ENCODE measurements at regions not wholly inside any gene's neighbourhood (a gene's known extent, or its start where the extent isn't known, plus 50 kb on each side); places are given as distances from the start of the nearest gene placed in this dataset.

DNA sequence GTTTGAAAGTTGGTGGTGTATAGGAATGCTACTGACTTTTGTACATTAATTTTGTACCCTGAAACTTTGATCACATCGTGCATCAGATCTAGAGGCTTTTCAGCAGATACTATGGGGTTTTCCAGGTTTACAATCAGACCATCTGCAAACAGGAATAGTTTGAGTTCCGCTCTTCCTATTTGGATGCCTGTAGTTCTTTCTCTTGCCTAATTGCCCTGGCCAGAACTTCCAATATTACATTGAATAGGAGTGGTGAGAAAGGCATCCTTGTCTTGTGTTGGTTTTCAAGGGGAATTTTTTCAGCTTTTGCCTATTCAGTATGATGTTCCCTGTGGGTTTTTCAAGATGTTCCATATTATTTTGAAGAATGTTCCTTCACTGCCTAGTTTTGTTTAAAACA lies 633.5 kb downstream of the KCNJ3 start:
- no peak for TF ChIP-seq CTCF (IDR thresholded peaks at IDR 0.05)

DNA sequence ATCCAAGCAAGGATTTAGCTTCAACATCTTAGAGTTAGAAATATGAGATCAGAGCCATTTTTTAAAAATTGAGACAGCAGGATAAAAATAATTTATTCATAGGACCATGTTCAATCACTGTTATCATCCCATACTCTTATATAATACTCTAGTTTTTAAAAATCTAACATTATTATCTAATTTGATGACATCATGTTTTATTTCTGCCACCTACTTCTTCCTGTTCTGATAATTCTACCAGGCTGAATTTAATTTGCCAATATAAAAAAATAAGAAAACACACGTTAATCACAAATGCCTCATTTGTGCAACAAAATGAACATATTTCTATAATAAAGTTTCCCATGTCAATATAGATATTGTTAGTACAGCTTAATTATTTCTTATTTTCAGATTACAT lies 621.7 kb downstream of the KCNJ3 start:
- TF ChIP-seq CTCF (IDR thresholded peaks at IDR 0.05), result no peak

- TF ChIP-seq CTCF (IDR thresholded peaks at IDR 0.05), result no peak
These were observed 620.2 kb downstream of the KCNJ3 start for GRCh38 chr2:155318710-155319109.

DNA sequence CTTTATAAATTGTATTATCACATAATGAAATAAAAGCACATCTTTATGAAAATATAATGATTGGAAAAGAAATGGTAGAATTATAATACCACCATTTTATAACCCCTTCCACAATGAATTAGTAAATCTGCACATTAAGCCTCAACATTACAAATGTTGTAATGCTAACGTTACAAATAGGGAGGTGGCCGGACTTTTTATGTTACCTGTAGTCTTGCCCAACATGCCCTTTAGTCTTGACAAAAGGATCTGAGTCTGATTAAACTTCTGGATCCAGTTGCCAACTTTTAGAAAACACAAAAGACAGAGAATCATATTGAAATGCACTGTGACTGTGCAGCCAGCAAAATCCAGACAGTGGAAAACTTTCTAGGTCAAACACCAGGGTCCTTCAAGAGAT lies 617.3 kb downstream of the KCNJ3 start:
- TF ChIP-seq CTCF (IDR thresholded peaks at IDR 0.05), result no peak

DNA sequence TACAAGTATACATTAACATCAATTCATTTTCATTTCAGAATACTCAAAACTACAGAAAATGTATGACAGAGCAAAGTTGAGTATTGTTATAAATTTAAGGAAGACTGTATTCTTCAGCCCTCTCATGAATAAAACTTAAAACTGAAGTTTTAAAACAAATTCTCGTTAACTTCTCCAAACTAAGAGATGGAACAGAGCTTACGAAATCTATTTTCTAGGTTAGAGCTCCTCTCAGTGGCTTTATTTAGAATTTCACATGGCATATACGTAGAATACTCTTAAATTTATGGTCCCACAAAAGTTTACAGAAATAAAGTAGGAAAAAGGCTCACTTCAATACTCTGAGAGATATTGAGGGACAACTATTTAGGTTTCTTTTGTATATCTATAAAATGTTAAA lies 612.1 kb downstream of the KCNJ3 start:
- peak; percentile 58; the same call in 1 of the 2 replicates for TF ChIP-seq CTCF (IDR thresholded peaks at IDR 0.05)

GRCh38 chr2:155309483-155309882 lies 611.0 kb downstream of the KCNJ3 start:
- no peak for TF ChIP-seq CTCF (IDR thresholded peaks at IDR 0.05)

DNA sequence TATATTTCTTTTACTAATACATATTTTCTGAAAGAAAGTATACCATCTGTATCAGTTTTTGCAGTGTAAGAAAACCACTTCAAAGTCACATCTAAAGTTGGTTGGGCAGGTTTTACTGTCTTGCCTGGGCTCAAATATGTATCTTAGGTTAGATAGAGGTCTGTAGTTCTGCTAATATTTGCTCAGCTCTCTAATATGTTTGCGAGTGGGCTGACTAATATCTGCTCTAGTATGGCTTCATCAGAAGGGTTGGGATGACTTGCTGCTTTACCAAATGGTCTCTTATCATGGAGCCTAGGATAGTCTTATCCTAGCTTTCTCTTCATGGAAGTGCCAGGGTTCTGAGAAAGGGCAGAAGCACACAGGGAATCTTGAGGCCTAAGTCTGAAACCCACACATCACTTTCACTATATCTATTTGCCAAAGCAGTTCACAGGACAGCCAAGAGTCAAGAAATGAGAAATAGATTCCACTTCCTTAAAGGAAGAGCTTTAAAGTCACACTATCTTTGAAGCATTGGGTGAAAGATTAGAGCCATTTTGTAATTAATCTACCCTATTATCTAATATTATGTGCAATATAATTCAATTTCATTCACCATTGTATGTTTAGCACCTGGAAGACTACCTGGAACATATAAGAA lies 610.0 kb downstream of the KCNJ3 start:
- no peak for TF ChIP-seq CTCF (IDR thresholded peaks at IDR 0.05)

DNA sequence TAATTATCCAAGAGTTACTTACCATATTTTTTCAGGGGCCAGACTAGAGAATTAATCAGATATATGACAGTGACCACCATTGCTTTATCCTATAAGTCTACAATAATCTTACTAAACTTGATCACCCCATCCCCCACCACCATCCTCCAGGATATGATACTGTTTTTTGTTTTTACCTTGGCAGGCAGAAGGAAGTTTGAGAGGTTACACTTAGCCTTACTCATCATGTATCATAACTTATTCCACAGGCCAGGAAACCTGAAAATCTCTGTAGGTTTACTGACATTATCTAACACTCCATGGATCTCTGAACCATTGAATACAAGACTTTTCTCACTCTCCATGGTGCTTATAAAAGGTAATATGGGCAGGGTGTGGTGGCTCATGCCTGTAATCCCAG lies 602.7 kb downstream of the KCNJ3 start:
- no peak for TF ChIP-seq CTCF (IDR thresholded peaks at IDR 0.05)
